ENCODE measurements at regions not wholly inside any gene's neighbourhood (a gene's known extent, or its start where the extent isn't known, plus 50 kb on each side); places are given as distances from the start of the nearest gene placed in this dataset.
A peak's percentile ranks its signal among the peaks of the same experiment; 100 is the strongest.
"Not testable (repeated sequence)": the region's sequence is repeated elsewhere in the genome, so short reads cannot be mapped to it uniquely, and the experiment has no call there.

- no peak for DNase-seq
Observed at GRCh38 chr2:209086761-209087160, 337.1 kb upstream of the MAP2 start.

GRCh38 chr2:209091056-209091455, 332.8 kb upstream of the MAP2 start:
- no peak for DNase-seq

- no peak for DNase-seq
Observed at GRCh38 chr2:209094221-209094620, 329.6 kb upstream of the MAP2 start.

GRCh38 chr2:209095432-209095831, 328.4 kb upstream of the MAP2 start:
- no peak for DNase-seq

- no peak for DNase-seq
Observed at GRCh38 chr2:209097168-209097567, 326.7 kb upstream of the MAP2 start.

GRCh38 chr2:209102319-209102718, 321.5 kb upstream of the MAP2 start:
- DNase-seq, result no peak

- DNase-seq, result no peak
Observed at GRCh38 chr2:209113026-209113425, 310.8 kb upstream of the MAP2 start.

GRCh38 chr2:209114588-209115240, 309.1 kb upstream of the MAP2 start:
- no peak for DNase-seq

GRCh38 chr2:209121691-209122090, 302.2 kb upstream of the MAP2 start:
- DNase-seq, result no peak

- DNase-seq, result no peak
Observed at GRCh38 chr2:209125291-209125690, 298.6 kb upstream of the MAP2 start.

GRCh38 chr2:209138079-209138478, 285.8 kb upstream of the MAP2 start:
- DNase-seq, result no peak

- no peak for DNase-seq
Observed at GRCh38 chr2:209141142-209141541, 282.7 kb upstream of the MAP2 start.

GRCh38 chr2:209141818-209142217, 282.0 kb upstream of the MAP2 start:
- DNase-seq, result no peak

- DNase-seq, result not testable (repeated sequence)
Observed at GRCh38 chr2:209145220-209145691, 278.6 kb upstream of the MAP2 start.

- no peak for DNase-seq
Observed at GRCh38 chr2:209145941-209146681, 277.7 kb upstream of the MAP2 start.

GRCh38 chr2:209146682-209147320, 277.0 kb upstream of the MAP2 start:
- DNase-seq, result no peak

- DNase-seq, result no peak
Observed at GRCh38 chr2:209147981-209148380, 275.9 kb upstream of the MAP2 start.

- no peak for DNase-seq
Observed at GRCh38 chr2:209160800-209161588, 262.9 kb upstream of the MAP2 start.

- no peak for DNase-seq
Observed at GRCh38 chr2:209162129-209162528, 261.7 kb upstream of the MAP2 start.

- DNase-seq, result no peak
Observed at GRCh38 chr2:209181984-209182383, 241.9 kb upstream of the MAP2 start.

- not testable (repeated sequence) for DNase-seq
Observed at GRCh38 chr2:209186886-209187285, 237.0 kb upstream of the MAP2 start.

- peak; percentile 90 for DNase-seq
Observed at GRCh38 chr2:209189893-209190292, 234.0 kb upstream of the MAP2 start.

GRCh38 chr2:209191139-209191538, 232.7 kb upstream of the MAP2 start:
- peak; percentile 85 for DNase-seq
